ENCODE measurements at regions not wholly inside any gene's neighbourhood (a gene's known extent, or its start where the extent isn't known, plus 50 kb on each side); places are given as distances from the start of the nearest gene placed in this dataset.
"Not testable (repeated sequence)": the region's sequence is repeated elsewhere in the genome, so short reads cannot be mapped to it uniquely, and the experiment has no call there.

GRCh38 chr1:117718596-117718995 is 112.7 kb downstream of the TENT5C start:
- H3K27ac ChIP-seq (ENCODE audit: low read depth, low read length); H2BK120ac ChIP-seq (replicated peaks; ENCODE audit: low read depth, low read length); H3K4me1 ChIP-seq (replicated peaks in 1 of 4; ENCODE audit: control insufficient read depth in 3 of 4, insufficient read depth in 4 of 4, low read length in 3 of 4); H2BK20ac ChIP-seq (ENCODE audit: low read length); H4K20me1 ChIP-seq (replicated peaks in 1 of 2; ENCODE audit: control insufficient read depth in 1 of 2, insufficient read depth in 2 of 2, low read length in 2 of 2); H2BK12ac ChIP-seq (ENCODE audit: low read depth, low read length); H3K23me2 ChIP-seq (ENCODE audit: low read depth, low read length); H3K27me3 ChIP-seq (replicated peaks in 1 of 4; ENCODE audit: control insufficient read depth in 3 of 4, extremely low read depth in 1 of 4, insufficient read depth in 3 of 4, low read length in 3 of 4); H4K91ac ChIP-seq (replicated peaks; ENCODE audit: insufficient read length, low read length); H3K9ac ChIP-seq (replicated peaks in 1 of 4; ENCODE audit: extremely low read depth in 1 of 4, low read depth in 3 of 4, low read length in 3 of 4); H2BK15ac ChIP-seq (ENCODE audit: low read length); H4K8ac ChIP-seq (ENCODE audit: extremely low read depth, insufficient read depth, low read length); H3K79me1 ChIP-seq (ENCODE audit: low read depth, low read length); DNase-seq (ENCODE audit: low read depth in 1 of 2, low spot score in 2 of 2); H3K36me3 ChIP-seq (ENCODE audit: control insufficient read depth in 2 of 4, insufficient read depth in 4 of 4, low read length in 3 of 4); H3K4ac ChIP-seq (replicated peaks; ENCODE audit: insufficient read length, low read depth, low read length); FAIRE-seq; H3K4me3 ChIP-seq (ENCODE audit: extremely low read depth in 1 of 4, insufficient read depth in 2 of 4, low read depth in 3 of 4, low read length in 4 of 4); H4K5ac ChIP-seq (ENCODE audit: insufficient read length, low read depth, low read length); H3K18ac ChIP-seq (ENCODE audit: extremely low read depth, low read length); H3K79me2 ChIP-seq (ENCODE audit: control insufficient read depth in 1 of 2, insufficient read depth in 2 of 2, low read length in 2 of 2); H2BK5ac ChIP-seq (ENCODE audit: low read depth, low read length); H3K56ac ChIP-seq (replicated peaks; ENCODE audit: insufficient read length, low read depth, low read length); H3K4me2 ChIP-seq (ENCODE audit: insufficient read depth in 1 of 2, low read depth in 2 of 2, low read length in 2 of 2); H2AFZ ChIP-seq (ENCODE audit: low read length); H3K23ac ChIP-seq (ENCODE audit: insufficient read length); H3K14ac ChIP-seq (ENCODE audit: insufficient read length); H2AK5ac ChIP-seq (ENCODE audit: low read depth, low read length); POLR2A ChIA-PET (ENCODE audit: partially characterized antibody): not testable (repeated sequence)
- CTCF ChIA-PET (ENCODE audit: partially characterized antibody): interaction anchor here (0.6 to 1.7 kb wide), 2 partner anchors 9 to 97 kb away, joined by 3 to 5 read pairs; no protein-coding TSS in a partner anchor
- 80% methylated on average over 2 of the region's 2 CpGs; no CpG with 5 or more reads in 1 of the 2 experiments for WGBS, 2 experiments (ENCODE audit: extremely low coverage in 1 of 2, insufficient coverage in 1 of 2, insufficient read length in 1 of 2, insufficient replicate concordance in 2 of 2, low coverage in 1 of 2, low lambda C conversion rate in 2 of 2, missing lambda C conversion rate in 1 of 2)
- H3K9me3 ChIP-seq (ENCODE audit: insufficient read depth in 2 of 2, low read depth in 1 of 2, low read length in 1 of 2): peaks cover 13 to 31% of the 10 kb centered on the region in 2 experiments; a peak in 3 of 4 replicates

Measured in H1 (cell line).